ENCODE measurements at regions not wholly inside any gene's neighbourhood (a gene's known extent, or its start where the extent isn't known, plus 50 kb on each side); places are given as distances from the start of the nearest gene placed in this dataset.

- BruUV-seq (replicated peaks), result no TSS peak
- no peaks in the 10 kb centered on the region for H3K36me3 Mint-ChIP-seq (ENCODE audit: insufficient read depth, unreplicated experiment)
- DNase-seq (ENCODE audit: unreplicated experiment), result no peak
- intact Hi-C loops (cut with micrococcal nuclease), result no loop called here
- POLR2A ChIA-PET, result no interaction called here
- no peaks in the 10 kb centered on the region for H3K4me1 Mint-ChIP-seq (ENCODE audit: insufficient read depth, unreplicated experiment)
- H3K27ac Mint-ChIP-seq (ENCODE audit: low read depth, unreplicated experiment), result no peak overlapping the region
- no peaks in the 10 kb centered on the region for H3K9me3 Mint-ChIP-seq (ENCODE audit: unreplicated experiment)
- H3K4me3 Mint-ChIP-seq (ENCODE audit: unreplicated experiment), result no peak overlapping the region
- no peaks in the 10 kb centered on the region for H3K27me3 Mint-ChIP-seq (ENCODE audit: insufficient read depth, unreplicated experiment)
- CTCF ChIA-PET, result interaction anchor here (0.6 to 0.7 kb wide), 2 partner anchors 12 to 21 kb away, joined by 3 read pairs; no protein-coding TSS in a partner anchor
- TF ChIP-seq CTCF (IDR thresholded peaks at IDR 0.05; ENCODE audit: unreplicated experiment), result no peak
Measured at GRCh38 chr16:51382211-51382610, 231.1 kb upstream of the SALL1 start.

GRCh38 chr16:51376080-51376479 lies 225.0 kb upstream of the SALL1 start:
- ChIA-PET CTCF (interaction anchor here (0.6 to 0.8 kb wide), 3 partner anchors 32 to 1879 kb away, joined by 3 read pairs; no protein-coding TSS in a partner anchor), POLR2A (no interaction called here)
- intact Hi-C loops (cut with micrococcal nuclease), result no loop called here
- H3K4me1 Mint-ChIP-seq (ENCODE audit: insufficient read depth, unreplicated experiment), result peaks cover 13% of the 10 kb centered on the region
- TF ChIP-seq CTCF (IDR thresholded peaks at IDR 0.05; ENCODE audit: unreplicated experiment), result peak; percentile 33
- H3K27ac Mint-ChIP-seq (ENCODE audit: low read depth, unreplicated experiment), result no peak overlapping the region
- DNase-seq (ENCODE audit: unreplicated experiment), result peak; percentile 24
- no peak overlapping the region for H3K4me3 Mint-ChIP-seq (ENCODE audit: unreplicated experiment)
- BruUV-seq (replicated peaks), result no TSS peak
- no peaks in the 10 kb centered on the region for H3K36me3 Mint-ChIP-seq (ENCODE audit: insufficient read depth, unreplicated experiment)
- peaks cover 7% of the 10 kb centered on the region for H3K9me3 Mint-ChIP-seq (ENCODE audit: unreplicated experiment)
- no peaks in the 10 kb centered on the region for H3K27me3 Mint-ChIP-seq (ENCODE audit: insufficient read depth, unreplicated experiment)

- ChIA-PET POLR2A (interaction anchor here (0.7 kb wide), 1 partner anchor 25 kb away, joined by 3 read pairs; no protein-coding TSS in a partner anchor), CTCF (interaction anchor here (0.7 to 1.2 kb wide), 3 partner anchors 246 to 386 kb away, joined by 3 to 5 read pairs (median 5); no protein-coding TSS in a partner anchor)
- intact Hi-C loops (cut with micrococcal nuclease), result no loop called here
- no TSS peak for BruUV-seq (replicated peaks)
- Mint-ChIP-seq H3K4me3 (ENCODE audit: unreplicated experiment) (no peak overlapping the region), H3K4me1 (ENCODE audit: insufficient read depth, unreplicated experiment) (peaks cover 13% of the 10 kb centered on the region), H3K9me3 (ENCODE audit: unreplicated experiment) (peaks cover 7% of the 10 kb centered on the region), H3K27ac (ENCODE audit: low read depth, unreplicated experiment) (no peak overlapping the region), H3K27me3 (ENCODE audit: insufficient read depth, unreplicated experiment) (no peaks in the 10 kb centered on the region), H3K36me3 (ENCODE audit: insufficient read depth, unreplicated experiment) (no peaks in the 10 kb centered on the region)
- TF ChIP-seq CTCF (IDR thresholded peaks at IDR 0.05; ENCODE audit: unreplicated experiment), result no peak
- DNase-seq (ENCODE audit: unreplicated experiment), result no peak
Measured at GRCh38 chr16:51374790-51375189, 223.7 kb upstream of the SALL1 start.

- DNase-seq (ENCODE audit: unreplicated experiment), result peak; percentile 52
Measured at GRCh38 chr16:51374346-51374745, 223.3 kb upstream of the SALL1 start.

More at GRCh38 chr16:51374346-51374745, 223.3 kb upstream of the SALL1 start:
- Mint-ChIP-seq H3K9me3 (ENCODE audit: unreplicated experiment) (peaks cover 7% of the 10 kb centered on the region), H3K36me3 (ENCODE audit: insufficient read depth, unreplicated experiment) (no peaks in the 10 kb centered on the region), H3K4me3 (ENCODE audit: unreplicated experiment) (no peak overlapping the region), H3K27ac (ENCODE audit: low read depth, unreplicated experiment) (no peak overlapping the region), H3K27me3 (ENCODE audit: insufficient read depth, unreplicated experiment) (no peaks in the 10 kb centered on the region), H3K4me1 (ENCODE audit: insufficient read depth, unreplicated experiment) (peaks cover 13% of the 10 kb centered on the region)
- ChIA-PET POLR2A (interaction anchor here (0.7 kb wide), 1 partner anchor 26 kb away, joined by 3 read pairs; no protein-coding TSS in a partner anchor), CTCF (interaction anchor here (0.9 to 1.2 kb wide), 2 partner anchors 249 to 386 kb away, joined by 5 read pairs; no protein-coding TSS in a partner anchor)
- BruUV-seq (replicated peaks), result no TSS peak
- TF ChIP-seq CTCF (IDR thresholded peaks at IDR 0.05; ENCODE audit: unreplicated experiment), result no peak
- intact Hi-C loops (cut with micrococcal nuclease), result no loop called here
